ENCODE measurements at regions not wholly inside any gene's neighbourhood (a gene's known extent, or its start where the extent isn't known, plus 50 kb on each side); places are given as distances from the start of the nearest gene placed in this dataset.

- no peak for DNase-seq (ENCODE audit: extremely low read depth in 1 of 2, low read depth in 1 of 2)
These were observed 328.7 kb upstream of the SALL3 start for GRCh38 chr18:78650926-78651325.

- no peak for DNase-seq (ENCODE audit: extremely low read depth in 1 of 2, low read depth in 1 of 2)
These were observed 327.5 kb upstream of the SALL3 start for GRCh38 chr18:78652001-78652545.

- no peak for DNase-seq (ENCODE audit: extremely low read depth in 1 of 2, low read depth in 1 of 2)
These were observed 323.7 kb upstream of the SALL3 start for GRCh38 chr18:78655921-78656320.

GRCh38 chr18:78656346-78656925 is 323.2 kb upstream of the SALL3 start:
- DNase-seq (ENCODE audit: extremely low read depth in 1 of 2, low read depth in 1 of 2), result no peak

GRCh38 chr18:78658531-78658930 is 321.1 kb upstream of the SALL3 start:
- no peak for DNase-seq (ENCODE audit: extremely low read depth in 1 of 2, low read depth in 1 of 2)

GRCh38 chr18:78659057-78659456 is 320.6 kb upstream of the SALL3 start:
- DNase-seq (ENCODE audit: extremely low read depth in 1 of 2, low read depth in 1 of 2), result no peak

GRCh38 chr18:78659748-78660147 is 319.9 kb upstream of the SALL3 start:
- no peak for DNase-seq (ENCODE audit: extremely low read depth in 1 of 2, low read depth in 1 of 2)

- no peak for DNase-seq (ENCODE audit: extremely low read depth in 1 of 2, low read depth in 1 of 2)
These were observed 319.3 kb upstream of the SALL3 start for GRCh38 chr18:78660311-78660710.

GRCh38 chr18:78661316-78661715 is 318.3 kb upstream of the SALL3 start:
- no peak for DNase-seq (ENCODE audit: extremely low read depth in 1 of 2, low read depth in 1 of 2)

GRCh38 chr18:78662879-78663278 is 316.7 kb upstream of the SALL3 start:
- no peak for DNase-seq (ENCODE audit: extremely low read depth in 1 of 2, low read depth in 1 of 2)

GRCh38 chr18:78664048-78664447 is 315.6 kb upstream of the SALL3 start:
- no peak for DNase-seq (ENCODE audit: extremely low read depth in 1 of 2, low read depth in 1 of 2)

GRCh38 chr18:78664848-78665247 is 314.8 kb upstream of the SALL3 start:
- no peak for DNase-seq (ENCODE audit: extremely low read depth in 1 of 2, low read depth in 1 of 2)

GRCh38 chr18:78665644-78666043 is 314.0 kb upstream of the SALL3 start:
- no peak for DNase-seq (ENCODE audit: extremely low read depth in 1 of 2, low read depth in 1 of 2)

- DNase-seq (ENCODE audit: extremely low read depth in 1 of 2, low read depth in 1 of 2), result no peak
These were observed 312.8 kb upstream of the SALL3 start for GRCh38 chr18:78666666-78667335.

- DNase-seq (ENCODE audit: extremely low read depth in 1 of 2, low read depth in 1 of 2), result no peak
These were observed 308.7 kb upstream of the SALL3 start for GRCh38 chr18:78670778-78671391.

- no peak for DNase-seq (ENCODE audit: extremely low read depth in 1 of 2, low read depth in 1 of 2)
These were observed 308.1 kb upstream of the SALL3 start for GRCh38 chr18:78671551-78671950.

- DNase-seq (ENCODE audit: extremely low read depth in 1 of 2, low read depth in 1 of 2), result no peak
These were observed 306.7 kb upstream of the SALL3 start for GRCh38 chr18:78672862-78673446.

GRCh38 chr18:78673516-78674321 is 305.9 kb upstream of the SALL3 start:
- no peak for DNase-seq (ENCODE audit: extremely low read depth in 1 of 2, low read depth in 1 of 2)

GRCh38 chr18:78675231-78675630 is 304.4 kb upstream of the SALL3 start:
- no peak for DNase-seq (ENCODE audit: extremely low read depth in 1 of 2, low read depth in 1 of 2)

- no peak for DNase-seq (ENCODE audit: extremely low read depth in 1 of 2, low read depth in 1 of 2)
These were observed 302.8 kb upstream of the SALL3 start for GRCh38 chr18:78676622-78677482.

Data from activated CD8-positive, alpha-beta memory T cell treated with anti-CD3 and anti-CD28 coated beads for 1 hour (primary cell).